Peyer's patch (tissue), 4 donors: ENCODE measurements at regions not wholly inside any gene's neighbourhood (a gene's known extent, or its start where the extent isn't known, plus 50 kb on each side); places are given as distances from the start of the nearest gene placed in this dataset.

Source experiments
- DNase-seq, 3 donors: peaks; one replicate each; pipeline ENCODE4 v3.0.0-alpha.2; 2017 to 2019
- H3K27ac ChIP-seq, 4 donors: fragments of 200-600 bp; sonication (generic); one replicate each; pipeline ENCODE4 v1.5.1; 2016 to 2019
- H3K27me3 ChIP-seq, 2 donors: fragments of 200-600 bp; sonication (generic); one replicate each; pipeline ENCODE4 v1.5.1; 2019
- H3K36me3 ChIP-seq, 3 donors: fragments of 200-600 bp; sonication (generic); one replicate each; pipeline ENCODE4 v1.5.1; 2016 to 2019
- H3K4me1 ChIP-seq, 4 donors: fragments of 200-600 bp; sonication (generic); one replicate each; pipeline ENCODE4 v1.5.1; 2016 to 2019
- H3K4me3 ChIP-seq, 4 donors: fragments of 200-600 bp; sonication (generic); 1 replicate in 3 of 4; 2 replicates in 1 of 4; pipeline ENCODE4 v1.5.1; 2016 to 2019; ENCODE audit warnings: mild to moderate bottlenecking in 1 of 4
- H3K9me3 ChIP-seq, 4 donors: fragments of 200-600 bp; sonication (generic); one replicate each; pipeline ENCODE4 v1.5.1; 2016 to 2019; ENCODE audit warnings: mild to moderate bottlenecking in 1 of 4
- CTCF ChIP-seq, 6 experiments: fragments of 450-650 bp in 4 of 6; fragments of 200-600 bp in 2 of 6; sonication (generic) in 1 of 6; IDR thresholded peaks; one replicate each; pipeline ENCODE4 v1.5.1; 2017 to 2019; ENCODE audit warnings: antibody characterized with exemption in 6 of 6, mild to moderate bottlenecking in 3 of 6, moderate library complexity in 1 of 6
- POLR2A ChIP-seq, 2 donors: fragments of 450-650 bp; IDR thresholded peaks; one replicate each; pipeline ENCODE4 v1.5.1; 2017; ENCODE audit warnings: antibody characterized with exemption in 2 of 2, mild to moderate bottlenecking in 2 of 2, moderate library complexity in 2 of 2

DNA sequence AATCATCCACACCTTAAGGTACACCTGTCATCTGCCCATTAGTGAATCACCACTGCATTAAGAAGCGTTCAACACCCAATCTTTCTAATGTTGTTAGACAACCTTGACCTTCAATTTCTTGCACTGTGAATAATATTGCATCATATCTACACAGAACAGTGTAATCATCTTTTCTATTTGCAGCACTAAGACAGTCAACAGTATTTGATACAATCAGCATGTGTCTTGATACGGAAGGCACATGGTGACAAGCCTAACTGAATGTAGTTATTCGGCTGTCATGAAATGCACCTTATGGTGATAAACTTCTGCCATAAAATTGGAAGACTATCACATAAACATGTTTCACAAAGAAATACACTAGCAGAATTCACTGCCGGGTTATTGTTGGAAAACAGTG lies 253.9 kb upstream of the THRB start:
- DNase-seq: no peak
- no peak overlapping the region for H3K4me3 ChIP-seq
- H3K4me1 ChIP-seq: no peaks in the 10 kb centered on the region
- no peaks in the 10 kb centered on the region for H3K9me3 ChIP-seq
- no peak for TF ChIP-seq CTCF (IDR thresholded peaks at IDR 0.05)
- no peak overlapping the region for H3K27ac ChIP-seq
- no peaks in the 10 kb centered on the region for H3K27me3 ChIP-seq
- H3K36me3 ChIP-seq: no peaks in the 10 kb centered on the region

GRCh38 chr3:24751020-24751419 lies 256.4 kb upstream of the THRB start:
- no peak for DNase-seq
- H3K27me3 ChIP-seq: no peaks in the 10 kb centered on the region
- H3K36me3 ChIP-seq: no peaks in the 10 kb centered on the region
- TF ChIP-seq POLR2A (IDR thresholded peaks at IDR 0.05): no peak
- TF ChIP-seq CTCF (IDR thresholded peaks at IDR 0.05): no peak
- no peaks in the 10 kb centered on the region for H3K4me1 ChIP-seq
- H3K27ac ChIP-seq: no peak overlapping the region
- H3K9me3 ChIP-seq: no peaks in the 10 kb centered on the region
- no peak overlapping the region for H3K4me3 ChIP-seq

DNA sequence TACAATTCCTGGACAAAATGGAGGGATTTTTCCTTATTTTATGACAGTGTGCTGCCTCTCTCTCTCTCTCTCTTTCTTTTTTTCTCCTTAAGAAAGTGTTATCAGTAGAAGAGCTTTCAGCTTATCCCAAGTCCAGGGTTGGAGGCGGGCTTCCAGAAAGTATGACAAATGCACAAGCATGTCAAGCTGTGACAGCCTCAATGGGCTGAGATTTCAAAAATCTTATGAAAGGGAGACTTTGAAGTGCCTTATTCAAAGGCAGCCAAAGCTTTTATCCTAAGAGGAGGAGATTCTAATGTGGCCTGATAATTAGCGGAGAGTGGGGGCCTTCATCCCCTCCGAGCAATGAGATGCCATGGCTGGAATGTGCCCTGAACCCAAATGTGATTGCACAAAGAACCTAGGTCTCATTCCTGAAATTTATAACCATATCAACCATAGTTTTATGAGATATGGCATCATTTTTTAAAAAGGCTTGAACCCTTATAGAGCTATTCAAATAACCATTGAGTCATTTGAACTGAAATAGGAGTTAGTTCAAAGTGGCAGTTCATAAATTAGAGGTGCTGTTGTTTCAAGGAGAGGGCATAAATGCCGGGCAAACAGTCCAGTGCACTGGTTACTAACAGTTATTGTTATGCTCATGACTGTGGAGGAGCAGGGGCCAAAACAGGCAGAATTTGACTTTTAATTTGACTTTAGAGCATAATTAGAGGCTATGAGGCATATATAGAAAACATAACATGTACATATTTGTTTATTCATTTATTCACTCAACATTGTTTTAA lies 261.6 kb upstream of the THRB start:
- H3K9me3 ChIP-seq: no peaks in the 10 kb centered on the region
- TF ChIP-seq CTCF (IDR thresholded peaks at IDR 0.05): no peak
- no peak for TF ChIP-seq POLR2A (IDR thresholded peaks at IDR 0.05)
- no peak overlapping the region for H3K27ac ChIP-seq
- no peak for DNase-seq
- H3K4me1 ChIP-seq: no peaks in the 10 kb centered on the region
- H3K36me3 ChIP-seq: no peaks in the 10 kb centered on the region
- no peak overlapping the region for H3K4me3 ChIP-seq
- H3K27me3 ChIP-seq: no peaks in the 10 kb centered on the region

DNA sequence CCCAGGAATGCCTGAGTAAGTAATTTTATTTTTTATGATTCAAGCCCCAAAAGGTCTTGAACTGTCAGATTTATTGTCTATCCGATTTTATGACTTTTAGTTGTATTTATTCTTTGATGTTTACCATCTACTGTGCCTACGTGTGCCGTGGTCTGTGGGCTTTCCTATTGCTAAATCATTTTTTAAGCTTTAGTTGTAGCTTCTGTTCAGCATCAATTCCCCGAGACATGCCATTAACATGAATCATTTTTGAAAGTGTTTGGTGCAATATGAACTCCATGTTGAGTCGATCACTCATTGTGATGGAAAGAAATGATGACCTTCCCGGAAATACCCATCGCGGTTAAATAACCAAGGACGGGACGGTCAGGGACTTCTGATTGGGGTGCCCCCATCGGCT lies 268.7 kb upstream of the THRB start:
- H3K4me1 ChIP-seq: no peaks in the 10 kb centered on the region
- no peaks in the 10 kb centered on the region for H3K36me3 ChIP-seq
- H3K9me3 ChIP-seq: no peaks in the 10 kb centered on the region
- H3K27ac ChIP-seq: no peak overlapping the region
- no peaks in the 10 kb centered on the region for H3K27me3 ChIP-seq
- no peak overlapping the region for H3K4me3 ChIP-seq
- DNase-seq: no peak
- TF ChIP-seq CTCF (IDR thresholded peaks at IDR 0.05): no peak
- TF ChIP-seq POLR2A (IDR thresholded peaks at IDR 0.05): no peak

- H3K27me3 ChIP-seq: no peaks in the 10 kb centered on the region
- TF ChIP-seq CTCF (IDR thresholded peaks at IDR 0.05) (no peak), POLR2A (IDR thresholded peaks at IDR 0.05) (no peak)
- no peaks in the 10 kb centered on the region for H3K36me3 ChIP-seq
- no peaks in the 10 kb centered on the region for H3K9me3 ChIP-seq
- no peak for DNase-seq
- H3K4me1 ChIP-seq: no peaks in the 10 kb centered on the region
- no peak overlapping the region for H3K27ac ChIP-seq
- H3K4me3 ChIP-seq: no peak overlapping the region
Observed at GRCh38 chr3:24764236-24764915, 269.7 kb upstream of the THRB start.
